ENCODE measurements at regions not wholly inside any gene's neighbourhood (a gene's known extent, or its start where the extent isn't known, plus 50 kb on each side); places are given as distances from the start of the nearest gene placed in this dataset.

- Histone ChIP-seq H3K27ac (replicated peaks) (no peak overlapping the region), H3K27me3 (ENCODE audit: insufficient read depth, poor library complexity, severe bottlenecking) (no peaks in the 10 kb centered on the region), H3K4me3 (replicated peaks; ENCODE audit: insufficient read depth, low read length) (no peak overlapping the region)
- no peak for DNase-seq (ENCODE audit: low read depth in 1 of 2, low spot score in 1 of 2)
- no peak for TF ChIP-seq CTCF (IDR thresholded peaks at IDR 0.05; ENCODE audit: insufficient read depth, low read length)
- no peak for TF ChIP-seq REST (IDR thresholded peaks at IDR 0.05; ENCODE audit: insufficient replicate concordance, low read depth)
Observed at GRCh38 chr16:65279576-65279975, 157.7 kb upstream of the CDH11 start.

- Histone ChIP-seq H3K27ac (replicated peaks) (no peak overlapping the region), H3K27me3 (ENCODE audit: insufficient read depth, poor library complexity, severe bottlenecking) (no peaks in the 10 kb centered on the region), H3K4me3 (replicated peaks; ENCODE audit: insufficient read depth, low read length) (no peak overlapping the region)
- DNase-seq (ENCODE audit: low read depth in 1 of 2, low spot score in 1 of 2) = no peak
- TF ChIP-seq CTCF (IDR thresholded peaks at IDR 0.05; ENCODE audit: insufficient read depth, low read length) (no peak), GABPA (IDR thresholded peaks at IDR 0.05; ENCODE audit: low read depth) (no peak), REST (IDR thresholded peaks at IDR 0.05; ENCODE audit: insufficient replicate concordance, low read depth) (no peak), POLR2AphosphoS5 (IDR thresholded peaks at IDR 0.05; ENCODE audit: low read depth) (no peak), SPI1 (IDR thresholded peaks at IDR 0.05; ENCODE audit: borderline replicate concordance, low read depth) (no peak)
Observed at GRCh38 chr16:65278874-65279273, 157.0 kb upstream of the CDH11 start.

- H3K27ac ChIP-seq (replicated peaks) = no peak overlapping the region
- no peak for DNase-seq (ENCODE audit: low read depth in 1 of 2, low spot score in 1 of 2)
Observed at GRCh38 chr16:65274566-65274965, 152.7 kb upstream of the CDH11 start.

More at GRCh38 chr16:65274566-65274965, 152.7 kb upstream of the CDH11 start:
- H3K4me3 ChIP-seq (replicated peaks; ENCODE audit: insufficient read depth, low read length) = no peak overlapping the region
- H3K27me3 ChIP-seq (ENCODE audit: insufficient read depth, poor library complexity, severe bottlenecking) = no peaks in the 10 kb centered on the region
- TF ChIP-seq POLR2AphosphoS5 (IDR thresholded peaks at IDR 0.05; ENCODE audit: low read depth) (no peak), CTCF (IDR thresholded peaks at IDR 0.05; ENCODE audit: insufficient read depth, low read length) (no peak)
